ENCODE measurements at regions not wholly inside any gene's neighbourhood (a gene's known extent, or its start where the extent isn't known, plus 50 kb on each side); places are given as distances from the start of the nearest gene placed in this dataset.

GRCh38 chr7:52656098-52656497, 379.3 kb upstream of the POM121L12 start:
- TF ChIP-seq CEBPB (IDR thresholded peaks at IDR 0.05) (no peak), CREB1 (IDR thresholded peaks at IDR 0.05; ENCODE audit: low read depth) (no peak), REST (IDR thresholded peaks at IDR 0.05; ENCODE audit: low read depth) (no peak), ZBTB7A (IDR thresholded peaks at IDR 0.05; ENCODE audit: low read depth) (no peak), MAX (IDR thresholded peaks at IDR 0.05) (no peak), FOXM1 (IDR thresholded peaks at IDR 0.05; ENCODE audit: borderline replicate concordance, low read depth) (no peak), YY1 (IDR thresholded peaks at IDR 0.05; ENCODE audit: low read depth) (no peak), RAD21 (IDR thresholded peaks at IDR 0.05; ENCODE audit: low read depth) (no peak), TCF12 (IDR thresholded peaks at IDR 0.05; ENCODE audit: low read depth) (no peak), NFIC (IDR thresholded peaks at IDR 0.05) (no peak), EGR1 (IDR thresholded peaks at IDR 0.05) (no peak), TEAD4 (IDR thresholded peaks at IDR 0.05) (no peak), USF1 (IDR thresholded peaks at IDR 0.05) (no peak), EP300 (IDR thresholded peaks at IDR 0.05; ENCODE audit: borderline replicate concordance) (no peak), TAF1 (IDR thresholded peaks at IDR 0.05; ENCODE audit: low read depth) (no peak)

DNA sequence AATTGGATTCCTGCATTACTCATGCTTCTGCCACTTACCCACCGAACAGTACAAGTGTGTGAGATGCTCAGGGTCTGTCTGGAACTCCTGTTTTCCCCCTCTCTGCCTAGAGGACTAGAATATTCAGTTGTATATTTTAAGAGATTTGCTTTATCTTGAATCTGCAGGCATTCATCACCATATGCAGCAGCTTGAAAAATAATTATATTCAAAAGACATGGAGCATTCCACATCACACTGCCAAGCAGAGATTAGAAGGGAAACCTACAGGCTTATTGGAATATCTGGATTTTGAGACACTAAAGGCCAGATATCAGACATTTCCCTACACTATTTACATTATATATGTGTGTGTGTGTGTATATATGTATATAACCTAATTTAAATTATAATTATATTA, 382.8 kb upstream of the POM121L12 start:
- TF ChIP-seq MAX (IDR thresholded peaks at IDR 0.05): no peak

GRCh38 chr7:52648872-52649271, 386.6 kb upstream of the POM121L12 start:
- no peak for TF ChIP-seq MAX (IDR thresholded peaks at IDR 0.05)
- no peak for TF ChIP-seq CEBPB (IDR thresholded peaks at IDR 0.05)
- TF ChIP-seq TCF12 (IDR thresholded peaks at IDR 0.05; ENCODE audit: low read depth): no peak
- no peak for TF ChIP-seq CREB1 (IDR thresholded peaks at IDR 0.05; ENCODE audit: low read depth)
- no peak for TF ChIP-seq ZBTB7A (IDR thresholded peaks at IDR 0.05; ENCODE audit: low read depth)
- no peak for TF ChIP-seq FOXM1 (IDR thresholded peaks at IDR 0.05; ENCODE audit: borderline replicate concordance, low read depth)
- TF ChIP-seq EGR1 (IDR thresholded peaks at IDR 0.05): no peak
- TF ChIP-seq REST (IDR thresholded peaks at IDR 0.05; ENCODE audit: low read depth): no peak
- no peak for TF ChIP-seq YY1 (IDR thresholded peaks at IDR 0.05; ENCODE audit: low read depth)
- TF ChIP-seq USF1 (IDR thresholded peaks at IDR 0.05): no peak
- TF ChIP-seq RAD21 (IDR thresholded peaks at IDR 0.05; ENCODE audit: low read depth): no peak
- no peak for TF ChIP-seq NFIC (IDR thresholded peaks at IDR 0.05)
- TF ChIP-seq TAF1 (IDR thresholded peaks at IDR 0.05; ENCODE audit: low read depth): no peak
- no peak for TF ChIP-seq EP300 (IDR thresholded peaks at IDR 0.05; ENCODE audit: borderline replicate concordance)
- TF ChIP-seq TEAD4 (IDR thresholded peaks at IDR 0.05): no peak

- TF ChIP-seq NFIC (IDR thresholded peaks at IDR 0.05): no peak
- no peak for TF ChIP-seq REST (IDR thresholded peaks at IDR 0.05; ENCODE audit: low read depth)
- no peak for TF ChIP-seq FOXM1 (IDR thresholded peaks at IDR 0.05; ENCODE audit: borderline replicate concordance, low read depth)
- TF ChIP-seq TCF12 (IDR thresholded peaks at IDR 0.05; ENCODE audit: low read depth): no peak
- TF ChIP-seq TAF1 (IDR thresholded peaks at IDR 0.05; ENCODE audit: low read depth): no peak
- TF ChIP-seq ZBTB7A (IDR thresholded peaks at IDR 0.05; ENCODE audit: low read depth): no peak
- no peak for TF ChIP-seq USF1 (IDR thresholded peaks at IDR 0.05)
- TF ChIP-seq EP300 (IDR thresholded peaks at IDR 0.05; ENCODE audit: borderline replicate concordance): no peak
- no peak for TF ChIP-seq MAX (IDR thresholded peaks at IDR 0.05)
- no peak for TF ChIP-seq CEBPB (IDR thresholded peaks at IDR 0.05)
- TF ChIP-seq YY1 (IDR thresholded peaks at IDR 0.05; ENCODE audit: low read depth): no peak
These were observed 388.4 kb upstream of the POM121L12 start for GRCh38 chr7:52647046-52647445.

Measured in Ishikawa (cell line).